Coronary artery (tissue), 2 donors: ENCODE measurements at regions not wholly inside any gene's neighbourhood (a gene's known extent, or its start where the extent isn't known, plus 50 kb on each side); places are given as distances from the start of the nearest gene placed in this dataset.

ENCODE experiments used
- DNase-seq: peaks from one replicate; pipeline ENCODE4 v3.0.0-alpha.2; 2017; ENCODE audit warnings: low spot score
- H3K27ac ChIP-seq, 2 donors: fragments of 200-600 bp; sonication (generic); one replicate each; pipeline ENCODE4 v1.5.1; 2016 to 2019
- H3K4me3 ChIP-seq: fragments of 200-600 bp; sonication (generic); 2 replicates; pipeline ENCODE4 v1.5.1; 2016; ENCODE audit warnings: mild to moderate bottlenecking, moderate library complexity
- TF ChIP-seq, protein P1 (sequence below): fragments of 200-600 bp; sonication (generic); IDR thresholded peaks from one replicate; pipeline ENCODE4 v1.5.1; 2019; ENCODE audit warnings: antibody characterized with exemption

DNA sequence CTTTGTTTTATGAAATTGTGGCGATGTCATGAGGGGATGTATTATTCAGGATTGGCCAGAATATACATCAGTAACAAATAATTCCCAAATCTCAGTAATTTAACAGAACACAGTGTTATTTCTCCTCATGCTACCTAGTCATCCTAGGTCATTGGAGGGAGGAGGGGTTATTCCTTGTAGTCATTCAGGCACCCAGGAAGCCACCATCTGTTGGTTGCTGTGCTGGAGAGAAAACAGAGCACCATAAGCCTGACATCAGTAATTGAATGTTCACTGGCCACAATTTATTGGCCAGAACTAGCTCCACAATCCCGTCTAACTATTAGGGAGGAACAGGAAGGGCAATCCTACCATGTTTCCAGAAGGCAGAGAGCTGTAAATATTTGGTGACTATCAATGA is 303.5 kb upstream of the CELF4 start:
- Histone ChIP-seq H3K27ac (no peak overlapping the region), H3K4me3 (no peak overlapping the region)
- TF ChIP-seq, protein P1, sequence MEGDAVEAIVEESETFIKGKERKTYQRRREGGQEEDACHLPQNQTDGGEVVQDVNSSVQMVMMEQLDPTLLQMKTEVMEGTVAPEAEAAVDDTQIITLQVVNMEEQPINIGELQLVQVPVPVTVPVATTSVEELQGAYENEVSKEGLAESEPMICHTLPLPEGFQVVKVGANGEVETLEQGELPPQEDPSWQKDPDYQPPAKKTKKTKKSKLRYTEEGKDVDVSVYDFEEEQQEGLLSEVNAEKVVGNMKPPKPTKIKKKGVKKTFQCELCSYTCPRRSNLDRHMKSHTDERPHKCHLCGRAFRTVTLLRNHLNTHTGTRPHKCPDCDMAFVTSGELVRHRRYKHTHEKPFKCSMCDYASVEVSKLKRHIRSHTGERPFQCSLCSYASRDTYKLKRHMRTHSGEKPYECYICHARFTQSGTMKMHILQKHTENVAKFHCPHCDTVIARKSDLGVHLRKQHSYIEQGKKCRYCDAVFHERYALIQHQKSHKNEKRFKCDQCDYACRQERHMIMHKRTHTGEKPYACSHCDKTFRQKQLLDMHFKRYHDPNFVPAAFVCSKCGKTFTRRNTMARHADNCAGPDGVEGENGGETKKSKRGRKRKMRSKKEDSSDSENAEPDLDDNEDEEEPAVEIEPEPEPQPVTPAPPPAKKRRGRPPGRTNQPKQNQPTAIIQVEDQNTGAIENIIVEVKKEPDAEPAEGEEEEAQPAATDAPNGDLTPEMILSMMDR: no peak
- no peak for DNase-seq

DNA sequence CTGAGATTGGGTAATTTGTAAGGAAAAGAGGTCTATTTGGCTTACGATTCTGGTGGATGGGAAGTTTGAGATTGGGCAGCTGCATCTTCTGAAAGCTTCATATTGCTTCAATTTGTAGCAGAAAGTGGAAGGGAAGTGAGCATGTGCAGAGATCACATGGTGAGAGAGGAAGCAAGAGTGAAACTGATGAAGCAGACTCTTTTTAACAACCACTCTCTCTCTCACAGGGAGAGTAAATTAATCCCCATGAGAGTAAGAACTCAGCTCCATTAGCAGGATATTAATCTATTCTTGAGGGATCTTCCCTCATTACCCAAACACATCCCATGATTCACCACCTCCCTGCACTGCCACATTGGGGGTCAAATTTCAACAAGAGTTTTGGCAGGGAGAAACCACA is 298.5 kb upstream of the CELF4 start:
- no peak overlapping the region for H3K4me3 ChIP-seq
- no peak overlapping the region for H3K27ac ChIP-seq
- DNase-seq: no peak
- TF ChIP-seq, protein P1: no peak

DNA sequence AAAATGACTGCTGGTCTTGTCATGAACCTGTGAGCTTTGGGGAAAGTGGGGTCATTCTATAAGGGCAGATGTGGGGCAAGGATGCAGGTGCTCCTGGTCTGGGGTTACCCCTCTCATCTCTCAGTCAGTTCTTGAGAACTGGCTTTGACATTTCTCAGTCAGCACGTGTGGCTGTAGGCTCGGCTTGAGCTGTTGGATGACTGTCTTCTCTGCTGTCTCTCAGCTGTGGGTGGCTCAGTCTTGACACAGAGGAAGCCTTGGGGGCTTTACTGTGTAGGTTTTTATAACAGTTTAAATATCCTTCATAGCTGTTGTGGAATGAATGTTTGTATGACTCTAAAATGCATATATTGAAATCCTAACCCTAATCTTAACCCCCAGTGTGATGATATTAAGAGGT is 296.4 kb upstream of the CELF4 start:
- DNase-seq: no peak
- Histone ChIP-seq H3K4me3 (no peak overlapping the region), H3K27ac (no peak overlapping the region)
- TF ChIP-seq, protein P1: no peak

DNA sequence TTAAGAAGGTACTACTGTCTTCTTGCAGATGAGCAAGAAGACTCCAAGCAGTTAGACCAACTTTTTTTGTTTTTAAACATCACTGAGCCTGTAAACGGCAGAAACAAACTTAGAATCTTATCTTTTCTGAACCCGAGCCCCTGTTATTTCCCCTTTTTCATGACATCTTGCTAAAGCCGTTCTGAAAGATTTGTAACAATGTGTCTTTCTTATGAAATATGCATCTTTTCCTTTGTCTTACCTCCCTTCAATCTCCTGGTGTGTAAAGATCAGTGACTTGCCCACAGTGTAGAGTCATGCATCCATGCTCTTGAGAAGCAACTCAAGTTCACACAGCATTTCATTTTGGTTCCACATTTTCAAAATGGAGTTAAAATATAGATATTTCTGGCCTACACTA is 288.8 kb upstream of the CELF4 start:
- DNase-seq: no peak
- H3K4me3 ChIP-seq: no peak overlapping the region

DNA sequence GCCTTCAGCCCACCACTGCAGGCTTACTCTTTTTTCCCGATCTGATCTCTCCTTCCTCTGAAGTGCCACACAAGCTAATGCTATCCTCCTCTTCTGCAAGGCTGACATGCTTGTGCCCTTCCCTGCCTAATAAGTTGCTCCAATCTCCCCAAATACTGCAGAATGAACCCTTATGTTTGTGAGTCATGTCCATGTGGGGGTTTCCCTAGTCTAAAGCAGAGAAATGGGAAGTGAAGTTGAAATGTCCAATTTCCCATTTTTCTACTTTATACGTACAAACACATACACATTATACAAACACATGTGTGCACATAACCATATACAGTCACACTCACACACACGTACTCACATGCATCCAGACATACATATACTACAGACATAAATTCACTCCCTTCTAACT is 288.1 kb upstream of the CELF4 start:
- DNase-seq: no peak
- TF ChIP-seq, protein P1: no peak
- no peak overlapping the region for H3K4me3 ChIP-seq
- no peak overlapping the region for H3K27ac ChIP-seq

More for the DNA sequence above, 288.8 kb upstream of the CELF4 start:
- TF ChIP-seq, protein P1: no peak
- H3K27ac ChIP-seq: no peak overlapping the region

DNA sequence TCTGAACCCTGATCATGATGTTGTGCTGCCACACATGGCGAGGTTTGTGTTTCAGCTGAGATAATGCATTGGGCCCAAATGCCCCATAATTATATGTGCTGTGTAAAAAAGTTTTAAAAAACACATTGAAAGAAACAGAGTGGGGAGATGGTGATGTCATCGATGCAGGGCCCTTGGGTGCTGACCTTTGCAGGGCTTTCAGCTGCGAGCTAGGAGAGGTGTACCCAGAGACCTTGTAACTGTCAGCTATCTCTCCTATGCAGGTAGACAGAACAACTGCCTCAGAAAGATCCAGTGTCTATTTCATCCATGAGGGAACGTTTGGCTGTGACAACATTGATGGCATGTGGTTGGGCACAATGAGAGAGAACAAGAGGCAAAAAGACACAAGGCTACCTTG is 286.9 kb upstream of the CELF4 start:
- TF ChIP-seq, protein P1: no peak
- Histone ChIP-seq H3K27ac (no peak overlapping the region), H3K4me3 (no peak overlapping the region)
- DNase-seq: no peak

DNA sequence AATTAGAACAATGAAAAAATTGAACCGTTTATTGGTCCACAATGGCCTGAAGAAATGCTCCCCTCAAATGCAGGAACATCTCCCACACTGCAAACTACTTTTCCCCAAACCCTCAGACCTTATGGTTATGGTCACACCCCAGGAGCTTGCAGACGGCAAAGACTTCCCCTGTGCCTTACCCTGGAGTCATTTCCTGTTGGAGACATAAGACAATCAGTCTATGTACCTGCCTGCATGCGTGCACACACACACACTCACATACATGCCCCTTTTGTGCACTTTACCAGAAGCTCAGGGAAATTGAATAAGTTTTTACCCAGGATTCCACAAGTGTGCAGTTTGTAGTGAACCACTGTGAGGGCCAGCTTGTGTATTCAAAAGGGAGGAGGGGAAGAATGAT is 281.9 kb upstream of the CELF4 start:
- TF ChIP-seq, protein P1: no peak

More for the DNA sequence above, 281.9 kb upstream of the CELF4 start:
- H3K27ac ChIP-seq: no peak overlapping the region
- DNase-seq: no peak
- H3K4me3 ChIP-seq: no peak overlapping the region
